Kidney (tissue), 13 donors: ENCODE measurements at regions not wholly inside any gene's neighbourhood (a gene's known extent, or its start where the extent isn't known, plus 50 kb on each side); places are given as distances from the start of the nearest gene placed in this dataset.

ENCODE experiments used
- DNase-seq, 5 donors: peaks; one replicate each; pipeline ENCODE4 v3.0.0-alpha.2; 2013 to 2020
- FAIRE-seq: peaks from 2 replicates; lab custom pipeline; 2012; peaks lifted over from hg19 to GRCh38; lab: Jason Lieb, UNC
- H3K27ac ChIP-seq, 2 donors: one replicate each; pipeline ENCODE4 v1.7.0; 2013; ENCODE audit warnings: low read depth in 2 of 2, low read length in 2 of 2, inconsistent platforms in 1 of 2
- H3K27me3 ChIP-seq: one replicate; pipeline ENCODE4 v1.7.1; 2013; ENCODE audit warnings: low read length, inconsistent platforms; ENCODE audit not compliant: control insufficient read depth, insufficient read depth
- H3K36me3 ChIP-seq, 3 donors: one replicate each; pipeline versions ENCODE4 v1.7.0 to v1.7.1; 2013; ENCODE audit warnings: low read length in 3 of 3, control low read depth in 1 of 3, inconsistent platforms in 1 of 3; ENCODE audit not compliant: insufficient read depth in 3 of 3, control insufficient read depth in 2 of 3
- H3K4me1 ChIP-seq, 3 donors: one replicate each; pipeline versions ENCODE4 v1.7.0 to v1.7.1; 2013; ENCODE audit warnings: low read length in 3 of 3, inconsistent platforms in 1 of 3, low read depth in 1 of 3; ENCODE audit not compliant: control insufficient read depth in 2 of 3, insufficient read depth in 2 of 3
- H3K4me3 ChIP-seq, 3 donors: one replicate each; pipeline versions ENCODE4 v1.7.0 to v1.8.1; 2013; ENCODE audit warnings: low read length in 3 of 3, control low read depth in 1 of 3, inconsistent platforms in 1 of 3
- H3K9ac ChIP-seq, 3 donors: one replicate each; pipeline versions ENCODE4 v1.7.0 to v1.7.1; 2013; ENCODE audit warnings: low read length in 3 of 3, control low read depth in 1 of 3, inconsistent platforms in 1 of 3
- H3K9me3 ChIP-seq, 3 donors: one replicate each; pipeline versions ENCODE4 v1.7.0 to v1.7.1; 2013; ENCODE audit warnings: low read length in 3 of 3, control low read depth in 1 of 3, inconsistent platforms in 1 of 3; ENCODE audit not compliant: control insufficient read depth in 2 of 3, insufficient read depth in 1 of 3
- CTCF ChIP-seq: IDR thresholded peaks from 3 replicates; pipeline ENCODE4 v1.5.1; 2012; ENCODE audit warnings: mild to moderate bottlenecking, moderate library complexity, borderline replicate concordance; ENCODE audit not compliant: insufficient read depth; ENCODE audit errors: extremely low read depth
- intact Hi-C: fragments of 100-400 bp; cut with DNase I; formaldehyde crosslinking; loops from one replicate; pipeline ENCODE4 v1.11.1; 2022
- donor health status: control.
- donor health status: control.
- donor health status: control.
- donor health status: control.
- donor health status: control.
- donor health status: DM: yes; HTN: yes; CAD: no.
- donor health status: Normal renal cell carcinoma (clear cell type).

DNA sequence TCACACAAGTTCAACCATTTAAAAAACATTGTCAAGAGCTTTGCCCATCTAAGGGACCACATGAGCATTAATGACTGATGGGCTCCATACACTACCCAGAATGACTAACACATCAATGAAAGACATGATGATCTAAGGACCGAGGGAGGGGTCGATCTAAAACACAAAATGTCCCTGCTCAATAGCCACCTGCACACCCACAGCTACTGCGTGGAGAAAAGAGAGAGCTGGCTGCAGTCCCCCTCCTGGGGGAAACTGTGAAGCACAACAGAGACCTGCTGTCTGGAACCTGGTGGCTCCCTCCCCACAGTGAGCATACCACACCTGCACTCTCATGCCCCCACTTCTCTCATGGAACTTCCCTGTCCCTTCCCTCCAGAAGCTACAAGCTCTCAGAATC lies 130.1 kb upstream of the ERG start:
- FAIRE-seq (no peak), DNase-seq (no peak)
- H3K4me3 ChIP-seq, result no peak overlapping the region
- H3K4me1 ChIP-seq, result no peaks in the 10 kb centered on the region
- no peak overlapping the region for H3K27ac ChIP-seq
- intact Hi-C loops, result no loop called here
- H3K9me3 ChIP-seq, result peaks cover 0 to 4% (median 0%) of the 10 kb centered on the region in 3 donors
- no peak for TF ChIP-seq CTCF
- H3K27me3 ChIP-seq, result no peaks in the 10 kb centered on the region
- H3K36me3 ChIP-seq, result no peaks in the 10 kb centered on the region
- no peak overlapping the region for H3K9ac ChIP-seq

- intact Hi-C loops, result no loop called here
- no peaks in the 10 kb centered on the region for H3K27me3 ChIP-seq
- H3K9me3 ChIP-seq, result peaks cover 0 to 4% (median 0%) of the 10 kb centered on the region in 3 donors
- no peak overlapping the region for H3K27ac ChIP-seq
- no peaks in the 10 kb centered on the region for H3K4me1 ChIP-seq
- DNase-seq (no peak), FAIRE-seq (no peak)
- H3K4me3 ChIP-seq, result no peak overlapping the region
- no peaks in the 10 kb centered on the region for H3K36me3 ChIP-seq
- no peak for TF ChIP-seq CTCF
- no peak overlapping the region for H3K9ac ChIP-seq
These were observed 132.9 kb upstream of the ERG start for GRCh38 chr21:38631206-38631605.

GRCh38 chr21:38631676-38632075 lies 133.4 kb upstream of the ERG start:
- no peaks in the 10 kb centered on the region for H3K4me1 ChIP-seq
- no peaks in the 10 kb centered on the region for H3K27me3 ChIP-seq
- FAIRE-seq, result no peak
- DNase-seq, result no peak
- H3K9ac ChIP-seq, result no peak overlapping the region
- intact Hi-C loops, result no loop called here
- TF ChIP-seq CTCF, result no peak
- H3K27ac ChIP-seq, result no peak overlapping the region
- H3K4me3 ChIP-seq, result no peak overlapping the region
- no peaks in the 10 kb centered on the region for H3K36me3 ChIP-seq
- peaks cover 0 to 4% (median 0%) of the 10 kb centered on the region in 3 donors for H3K9me3 ChIP-seq

GRCh38 chr21:38637161-38637560 lies 138.9 kb upstream of the ERG start:
- no peak for FAIRE-seq

More at GRCh38 chr21:38637161-38637560, 138.9 kb upstream of the ERG start:
- H3K27ac ChIP-seq, result no peak overlapping the region
- no peak for TF ChIP-seq CTCF
- intact Hi-C loops, result no loop called here
- H3K9ac ChIP-seq, result no peak overlapping the region
- H3K27me3 ChIP-seq, result no peaks in the 10 kb centered on the region
- no peak for DNase-seq
- H3K36me3 ChIP-seq, result no peaks in the 10 kb centered on the region
- peaks cover 0 to 3% (median 0%) of the 10 kb centered on the region in 3 donors for H3K9me3 ChIP-seq
- H3K4me1 ChIP-seq, result no peaks in the 10 kb centered on the region
- no peak overlapping the region for H3K4me3 ChIP-seq
